Right ventricle myocardium inferior (tissue), 1 donor: ENCODE measurements at regions not wholly inside any gene's neighbourhood (a gene's known extent, or its start where the extent isn't known, plus 50 kb on each side); places are given as distances from the start of the nearest gene placed in this dataset.

Experiments used
- ATAC-seq: fragments of 200-7000 bp; cut with Tn5 transposase; one replicate; pipeline ENCODE4 v1.9.1; 2020; ENCODE audit warnings: mild to moderate bottlenecking, moderate library complexity
- DNase-seq: peaks from one replicate; pipeline ENCODE4 v3.0.0; 2021; ENCODE audit errors: missing footprints
- intact Hi-C: fragments of 100-400 bp; cut with DNase I; formaldehyde crosslinking; loops from one replicate; pipeline ENCODE4 v1.11.0; 2022
- donor health status: DM: no; HTN: yes; CAD: no; lungs with severe emphysema.

GRCh38 chr2:118671701-118672454 lies 175.6 kb downstream of the EN1 start:
- intact Hi-C loops = no loop called here
- DNase-seq (no peak), ATAC-seq (no peak)

DNA sequence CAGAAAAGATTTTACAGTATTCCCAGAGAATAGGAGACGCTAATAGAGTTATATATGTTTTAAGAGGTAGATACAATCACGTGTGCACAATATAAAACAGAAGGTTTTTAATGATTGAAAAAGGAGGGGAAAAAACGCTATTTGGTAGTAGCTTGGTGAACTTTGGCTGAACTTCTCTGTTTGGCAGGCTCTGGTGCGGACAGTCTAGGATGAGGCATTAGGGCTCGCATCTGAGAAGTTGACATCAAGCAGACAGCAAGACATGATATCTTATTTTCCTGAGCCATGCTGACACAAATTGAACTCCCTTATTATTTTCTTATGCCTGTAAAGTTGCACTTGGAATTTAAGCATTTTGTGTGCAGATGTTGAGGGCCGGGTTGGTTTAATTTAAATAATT lies 176.6 kb downstream of the EN1 start:
- ATAC-seq (no peak), DNase-seq (no peak)
- intact Hi-C loops = no loop called here

GRCh38 chr2:118670276-118670675 lies 177.2 kb downstream of the EN1 start:
- intact Hi-C loops = no loop called here
- ATAC-seq (no peak), DNase-seq (no peak)

GRCh38 chr2:118669654-118670053 lies 177.8 kb downstream of the EN1 start:
- ATAC-seq = no peak
- DNase-seq = no peak
- intact Hi-C loops = no loop called here

GRCh38 chr2:118668431-118669424 lies 178.7 kb downstream of the EN1 start:
- ATAC-seq (no peak), DNase-seq (no peak)
- intact Hi-C loops = no loop called here

DNA sequence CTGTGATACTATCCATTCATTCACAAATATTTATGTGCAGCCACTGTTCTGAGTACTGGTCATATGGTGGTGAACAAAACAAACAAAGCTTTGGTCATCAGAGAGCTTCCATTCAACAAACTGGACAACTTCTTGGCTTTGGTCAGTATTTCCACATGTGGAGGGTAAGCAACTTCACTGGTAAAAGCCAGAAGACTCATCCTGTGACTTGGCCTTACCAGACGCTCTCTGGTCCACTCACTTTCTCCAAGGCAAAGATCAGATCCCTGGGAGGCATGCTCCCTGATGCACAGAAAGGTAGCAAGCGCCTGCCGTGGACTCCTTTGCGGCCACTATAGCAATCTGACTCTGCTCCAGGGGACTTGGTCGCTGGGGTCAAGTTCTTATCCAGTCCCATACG lies 179.5 kb downstream of the EN1 start:
- DNase-seq (no peak), ATAC-seq (no peak)
- intact Hi-C loops = no loop called here

GRCh38 chr2:118667348-118667747 lies 180.1 kb downstream of the EN1 start:
- no peak for DNase-seq
- intact Hi-C loops = no loop called here
- ATAC-seq = no peak

DNA sequence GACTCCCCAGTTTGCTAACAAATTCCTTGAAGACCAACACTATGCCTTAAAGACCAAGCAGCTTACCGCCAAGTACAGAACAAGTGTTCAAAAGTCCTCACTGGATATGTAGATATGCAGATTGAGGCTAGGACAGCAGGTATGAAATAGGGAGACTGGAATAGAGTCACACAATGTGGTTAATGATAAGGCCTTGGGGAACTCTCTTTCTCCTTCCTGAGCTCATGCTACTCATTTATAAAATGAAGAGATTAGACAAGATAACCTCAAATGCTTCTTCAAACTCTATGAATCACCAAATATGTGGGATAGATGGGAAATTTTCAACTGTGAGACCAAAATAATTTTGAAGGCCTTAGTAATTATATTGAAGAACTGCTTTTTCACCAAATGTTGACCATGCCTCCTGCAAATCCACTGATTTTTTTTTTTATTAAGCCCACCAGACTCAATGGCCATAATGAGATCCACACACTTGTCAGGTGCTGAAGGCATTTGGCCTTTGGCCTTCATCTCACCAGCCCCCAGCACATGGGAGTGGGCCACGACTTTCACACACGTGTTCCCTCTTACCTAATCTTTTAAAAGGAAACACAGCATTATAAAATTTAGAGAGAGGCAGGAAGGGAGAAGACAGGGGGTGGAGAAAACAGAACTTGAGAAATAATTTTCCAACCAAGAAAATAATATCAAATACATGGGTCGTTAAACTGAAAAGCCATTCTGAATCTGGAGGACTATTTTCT lies 181.5 kb downstream of the EN1 start:
- intact Hi-C loops = no loop called here
- DNase-seq (no peak), ATAC-seq (no peak)

GRCh38 chr2:118661179-118661578 lies 186.3 kb downstream of the EN1 start:
- intact Hi-C loops = no loop called here
- DNase-seq = no peak
- ATAC-seq = no peak

GRCh38 chr2:118658596-118659198 lies 188.8 kb downstream of the EN1 start:
- ATAC-seq = no peak
- intact Hi-C loops = no loop called here

GRCh38 chr2:118657466-118657865 lies 190.0 kb downstream of the EN1 start:
- ATAC-seq (no peak), DNase-seq (no peak)
- intact Hi-C loops = no loop called here

More at GRCh38 chr2:118658596-118659198, 188.8 kb downstream of the EN1 start:
- DNase-seq = no peak

DNA sequence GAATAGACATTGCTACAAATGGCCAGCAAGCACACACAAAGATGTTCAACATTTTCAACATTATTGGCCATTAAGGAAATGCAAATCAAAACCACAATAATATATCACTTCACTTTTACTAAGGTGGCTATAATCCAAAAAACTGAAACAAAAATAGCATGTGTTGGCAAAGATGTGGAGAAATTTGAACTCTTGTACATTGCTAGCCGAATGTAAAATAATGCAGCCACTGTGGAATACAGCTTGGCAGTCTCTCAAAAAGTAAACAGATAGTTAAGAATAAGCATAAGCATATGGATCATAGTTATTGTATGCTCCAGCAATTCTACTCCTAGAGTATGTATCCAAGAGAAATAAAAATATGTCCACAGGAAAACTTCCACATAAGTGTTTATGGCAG lies 192.5 kb downstream of the EN1 start:
- ATAC-seq = no peak
- no peak for DNase-seq
- intact Hi-C loops = no loop called here

DNA sequence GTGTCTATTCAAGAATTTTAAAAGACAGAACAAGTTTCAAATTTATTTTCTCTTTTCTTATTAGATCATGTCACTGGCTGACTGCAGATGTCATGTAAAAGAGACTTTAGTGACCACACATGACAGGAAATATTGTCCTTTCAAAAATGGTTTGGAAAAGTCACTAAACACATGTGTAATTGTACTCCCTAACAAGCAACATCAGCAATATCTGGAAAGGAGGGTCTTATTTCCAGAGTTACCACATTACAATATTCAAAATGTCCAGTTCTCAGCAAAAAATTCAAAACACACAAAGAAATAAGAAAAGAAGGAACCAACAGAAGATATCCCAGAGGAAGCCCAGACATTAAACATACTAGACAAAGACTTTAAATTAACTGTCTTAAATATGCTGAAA lies 197.1 kb downstream of the EN1 start:
- ATAC-seq = no peak
- no peak for DNase-seq
- intact Hi-C loops = no loop called here

GRCh38 chr2:118645876-118646275 lies 201.6 kb downstream of the EN1 start:
- ATAC-seq (no peak), DNase-seq (no peak)
- intact Hi-C loops = no loop called here

DNA sequence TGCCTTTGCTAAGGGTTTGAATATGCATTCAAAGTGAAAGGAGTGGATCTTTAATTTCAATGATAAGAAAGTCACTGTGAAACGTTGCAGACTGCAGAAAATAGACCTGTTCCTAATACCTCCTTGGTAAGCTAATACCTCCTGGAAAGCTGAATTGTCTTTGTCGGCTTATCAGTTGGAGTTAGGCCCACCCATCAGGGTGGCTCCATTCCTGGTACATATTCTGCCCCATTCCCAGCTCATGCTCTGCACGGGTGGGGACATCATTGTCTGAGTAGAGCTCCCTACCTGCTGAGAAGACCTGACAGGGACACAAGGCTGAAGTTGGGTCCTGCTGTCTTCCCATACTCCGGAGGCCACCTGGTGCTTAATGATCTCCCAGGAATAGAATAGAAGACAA lies 203.3 kb downstream of the EN1 start:
- no peak for DNase-seq
- no peak for ATAC-seq
- intact Hi-C loops = no loop called here

DNA sequence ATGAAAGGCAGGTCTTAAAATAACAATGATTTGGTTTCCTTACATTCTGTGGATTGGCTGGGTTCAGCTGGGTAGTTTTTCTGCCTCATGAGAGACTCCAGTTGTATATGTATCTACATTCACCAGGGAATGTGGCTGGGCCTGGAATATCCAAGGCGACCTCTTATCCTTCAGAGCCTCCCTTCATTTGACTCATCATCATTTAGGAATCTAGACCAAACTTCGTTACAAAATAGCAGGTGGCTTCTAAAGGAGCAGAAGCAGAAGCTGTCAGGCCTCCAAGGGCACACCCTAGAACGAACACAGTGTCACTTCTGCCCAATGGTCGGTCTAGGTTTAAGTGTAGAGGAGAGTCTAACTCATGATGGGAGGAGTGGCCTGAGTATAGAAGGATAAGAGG lies 204.2 kb downstream of the EN1 start:
- ATAC-seq (no peak), DNase-seq (no peak)
- intact Hi-C loops = no loop called here

DNA sequence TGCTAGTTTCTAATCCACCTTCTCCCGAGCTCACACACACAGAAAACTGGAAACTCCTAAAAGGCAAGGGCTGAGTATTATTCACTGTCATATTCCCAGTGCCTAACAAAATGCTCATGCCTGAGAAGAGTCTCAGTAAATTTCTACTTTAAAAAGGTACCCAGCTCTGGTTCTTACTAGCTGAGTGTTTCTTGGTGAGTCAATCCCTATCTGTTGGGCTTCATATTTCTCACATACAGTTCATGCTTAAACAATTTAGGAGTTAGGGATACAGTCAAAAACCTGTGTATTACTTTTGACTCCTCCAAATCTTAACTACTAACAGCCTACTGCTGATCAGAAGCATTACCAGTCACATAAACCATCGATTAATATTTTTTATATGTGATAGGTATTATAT lies 204.9 kb downstream of the EN1 start:
- ATAC-seq = no peak
- no peak for DNase-seq
- intact Hi-C loops = no loop called here

GRCh38 chr2:118641711-118642110 lies 205.7 kb downstream of the EN1 start:
- intact Hi-C loops = no loop called here
- ATAC-seq (no peak), DNase-seq (no peak)

GRCh38 chr2:118639371-118639770 lies 208.1 kb downstream of the EN1 start:
- DNase-seq = no peak
- intact Hi-C loops = no loop called here
- no peak for ATAC-seq
